MCF 10A (cell line): ENCODE measurements at regions not wholly inside any gene's neighbourhood (a gene's known extent, or its start where the extent isn't known, plus 50 kb on each side); places are given as distances from the start of the nearest gene placed in this dataset.

ENCODE experiments used
- BruUV-seq: library from RNA; stranded (reverse); fragments of 400-500 nt; replicated peaks from 2 replicates; lab custom pipeline; 2021; lab: Mats Ljungman, UMichigan
- CTCF ChIA-PET: fragments of 300-600 bp; sonication (Branson Sonifier 250); formaldehyde crosslinking; extraction: SDS; loops from one replicate; lab custom pipeline; 2021; ENCODE audit warnings: antibody characterized with exemption, inconsistent platforms; lab: Yijun Ruan, JAX
- POLR2A ChIA-PET: fragments of 300-600, 350-650 bp; sonication (Branson Sonifier 250); formaldehyde crosslinking; extraction: SDS; loops from one replicate; lab custom pipeline; 2020; ENCODE audit warnings: antibody characterized with exemption, inconsistent platforms; lab: Yijun Ruan, JAX
- DNase-seq: peaks from one replicate; pipeline ENCODE4 v3.0.0-alpha.2; 2018; ENCODE audit not compliant: unreplicated experiment
- H3K27ac Mint-ChIP-seq: one replicate; pipeline ENCODE4 v1.8.0; 2022; ENCODE audit warnings: mild to moderate bottlenecking, low read depth, mixed read lengths; ENCODE audit not compliant: unreplicated experiment
- H3K27me3 Mint-ChIP-seq: one replicate; pipeline ENCODE4 v1.8.0; 2022; ENCODE audit warnings: mixed read lengths; ENCODE audit not compliant: insufficient read depth, unreplicated experiment
- H3K36me3 Mint-ChIP-seq: one replicate; pipeline ENCODE4 v1.8.0; 2022; ENCODE audit warnings: mild to moderate bottlenecking, moderate library complexity, mixed read lengths; ENCODE audit not compliant: insufficient read depth, unreplicated experiment
- H3K4me1 Mint-ChIP-seq: one replicate; pipeline ENCODE4 v1.8.0; 2022; ENCODE audit warnings: mixed read lengths; ENCODE audit not compliant: insufficient read depth, unreplicated experiment
- H3K4me3 Mint-ChIP-seq: one replicate; pipeline ENCODE4 v1.8.0; 2022; ENCODE audit warnings: mild to moderate bottlenecking, moderate library complexity, mixed read lengths; ENCODE audit not compliant: unreplicated experiment
- H3K9me3 Mint-ChIP-seq: one replicate; pipeline ENCODE4 v1.8.0; 2022; ENCODE audit warnings: mixed read lengths; ENCODE audit not compliant: unreplicated experiment
- CTCF ChIP-seq: fragments of 200-600 bp; IDR thresholded peaks from one replicate; pipeline ENCODE4 v1.8.0; 2022; ENCODE audit warnings: antibody characterized with exemption, mild to moderate bottlenecking; ENCODE audit not compliant: unreplicated experiment
- intact Hi-C: fragments of 100-400 bp; cut with micrococcal nuclease; formaldehyde crosslinking; loops from 2 replicates; pipeline ENCODE4 v1.14.1; 2022

- no peaks in the 10 kb centered on the region for H3K36me3 Mint-ChIP-seq
- H3K27me3 Mint-ChIP-seq: no peaks in the 10 kb centered on the region
- ChIA-PET CTCF (interaction anchor here (0.5 to 0.7 kb wide), 3 partner anchors 35 to 1352 kb away, joined by 3 read pairs; no protein-coding TSS in a partner anchor), POLR2A (interaction anchor here (0.6 to 1.3 kb wide), 2 partner anchors 25 to 482 kb away, joined by 4 to 6 read pairs; no protein-coding TSS in a partner anchor)
- TF ChIP-seq CTCF: no peak
- DNase-seq: no peak
- intact Hi-C loops: no loop called here
- no peak overlapping the region for H3K4me3 Mint-ChIP-seq
- no peaks in the 10 kb centered on the region for H3K9me3 Mint-ChIP-seq
- BruUV-seq: no TSS peak
- H3K4me1 Mint-ChIP-seq: peaks cover 11% of the 10 kb centered on the region
- no peak overlapping the region for H3K27ac Mint-ChIP-seq
These were observed 487.7 kb upstream of the BTBD3 start for GRCh38 chr20:11429889-11430519.

- H3K27me3 Mint-ChIP-seq: no peaks in the 10 kb centered on the region
- ChIA-PET CTCF (interaction anchor here (0.6 kb wide), 1 partner anchor 13 kb away, joined by 3 read pairs; no protein-coding TSS in a partner anchor), POLR2A (interaction anchor here (1.3 kb wide), 1 partner anchor 24 kb away, joined by 4 read pairs; no protein-coding TSS in a partner anchor)
- peaks cover 11% of the 10 kb centered on the region for H3K4me1 Mint-ChIP-seq
- no TSS peak for BruUV-seq
- no peak for TF ChIP-seq CTCF
- intact Hi-C loops: no loop called here
- no peak for DNase-seq
- H3K36me3 Mint-ChIP-seq: no peaks in the 10 kb centered on the region
- H3K4me3 Mint-ChIP-seq: no peak overlapping the region
- no peaks in the 10 kb centered on the region for H3K9me3 Mint-ChIP-seq
- H3K27ac Mint-ChIP-seq: no peak overlapping the region
These were observed 487.0 kb upstream of the BTBD3 start for GRCh38 chr20:11430652-11431051.

GRCh38 chr20:11431621-11432020, 486.1 kb upstream of the BTBD3 start:
- no peak for TF ChIP-seq CTCF
- H3K9me3 Mint-ChIP-seq: peaks cover 5% of the 10 kb centered on the region
- CTCF ChIA-PET: no interaction called here
- no peak overlapping the region for H3K4me3 Mint-ChIP-seq
- POLR2A ChIA-PET: no interaction called here
- H3K36me3 Mint-ChIP-seq: no peaks in the 10 kb centered on the region
- peaks cover 11% of the 10 kb centered on the region for H3K4me1 Mint-ChIP-seq
- no peaks in the 10 kb centered on the region for H3K27me3 Mint-ChIP-seq
- intact Hi-C loops: no loop called here
- BruUV-seq: no TSS peak
- DNase-seq: no peak
- no peak overlapping the region for H3K27ac Mint-ChIP-seq

- intact Hi-C loops: no loop called here
- H3K36me3 Mint-ChIP-seq: no peaks in the 10 kb centered on the region
- POLR2A ChIA-PET: interaction anchor here (0.8 to 1.1 kb wide), 3 partner anchors 27 to 921 kb away, joined by 3 to 5 read pairs (median 4); no protein-coding TSS in a partner anchor
- peak; percentile 89 for DNase-seq
- no peak overlapping the region for H3K4me3 Mint-ChIP-seq
- no TSS peak for BruUV-seq
- H3K4me1 Mint-ChIP-seq: peaks cover 12% of the 10 kb centered on the region
- CTCF ChIA-PET: interaction anchor here (0.6 to 1.2 kb wide), 4 partner anchors 14 to 1478 kb away, joined by 3 read pairs; no protein-coding TSS in a partner anchor
- no peaks in the 10 kb centered on the region for H3K27me3 Mint-ChIP-seq
- H3K27ac Mint-ChIP-seq: no peak overlapping the region
- TF ChIP-seq CTCF: no peak
- H3K9me3 Mint-ChIP-seq: peaks cover 13% of the 10 kb centered on the region
These were observed 485.3 kb upstream of the BTBD3 start for GRCh38 chr20:11432407-11432806.
